ENCODE measurements at regions not wholly inside any gene's neighbourhood (a gene's known extent, or its start where the extent isn't known, plus 50 kb on each side); places are given as distances from the start of the nearest gene placed in this dataset.

GRCh38 chr2:200193791-200194190, 112.7 kb upstream of the SPATS2L start:
- TF ChIP-seq CTCF (IDR thresholded peaks at IDR 0.05 in 4 of 5, conservative IDR thresholded peaks at IDR 0.05 in 1 of 5) (no peak), POLR2A (IDR thresholded peaks at IDR 0.05) (no peak)
